Hepatocyte (in vitro differentiated cells): ENCODE measurements at regions not wholly inside any gene's neighbourhood (a gene's known extent, or its start where the extent isn't known, plus 50 kb on each side); places are given as distances from the start of the nearest gene placed in this dataset.

Experiments used
- DNase-seq: peaks from one replicate; pipeline ENCODE4 v3.0.0-alpha.2; 2016; ENCODE audit warnings: low spot score
- H2AFZ ChIP-seq: fragments of 200-600 bp; sonication (generic); 2 replicates; pipeline ENCODE4 v1.6.0; 2016; ENCODE audit warnings: antibody characterized with exemption, mild to moderate bottlenecking
- H3K27ac ChIP-seq: fragments of 200-600 bp; sonication (generic); 2 replicates; pipeline ENCODE4 v1.5.1; 2016; ENCODE audit warnings: mild to moderate bottlenecking
- H3K27me3 ChIP-seq: fragments of 200-600 bp; sonication (generic); 2 replicates; pipeline ENCODE4 v1.6.1; 2016
- H3K36me3 ChIP-seq: fragments of 200-600 bp; sonication (generic); replicated peaks from 2 replicates; pipeline ENCODE4 v1.5.1; 2016; ENCODE audit warnings: low read depth; ENCODE audit not compliant: insufficient read depth
- H3K4me1 ChIP-seq: fragments of 200-600 bp; sonication (generic); 2 replicates; pipeline ENCODE4 v1.5.1; 2016; ENCODE audit warnings: mild to moderate bottlenecking, moderate library complexity; ENCODE audit not compliant: insufficient read depth
- H3K4me2 ChIP-seq: fragments of 200-600 bp; sonication (generic); 2 replicates; pipeline ENCODE4 v1.6.0; 2016
- H3K4me3 ChIP-seq: fragments of 200-600 bp; sonication (generic); 2 replicates; pipeline ENCODE4 v1.5.1; 2016; ENCODE audit warnings: mild to moderate bottlenecking
- H3K79me2 ChIP-seq: fragments of 200-600 bp; sonication (generic); 2 replicates; pipeline ENCODE4 v1.6.0; 2017; ENCODE audit warnings: mild to moderate bottlenecking
- H3K9me2 ChIP-seq: fragments of 200-600 bp; sonication (generic); replicated peaks from 2 replicates; pipeline ENCODE4 v1.6.0; 2017; ENCODE audit warnings: mild to moderate bottlenecking; ENCODE audit not compliant: insufficient read depth
- H3K9me3 ChIP-seq: fragments of 200-600 bp; sonication (generic); 2 replicates; pipeline ENCODE4 v1.5.1; 2016; ENCODE audit warnings: low read depth, mild to moderate bottlenecking
- H4K20me1 ChIP-seq: fragments of 200-600 bp; sonication (generic); 2 replicates; pipeline ENCODE4 v1.6.0; 2016; ENCODE audit warnings: mild to moderate bottlenecking; ENCODE audit not compliant: insufficient read depth, poor library complexity, severe bottlenecking
- EZH2 ChIP-seq: fragments of 200-600 bp; sonication (generic); IDR thresholded peaks from 2 replicates; pipeline ENCODE4 v1.6.1; 2016; ENCODE audit warnings: antibody characterized with exemption, mild to moderate bottlenecking, borderline replicate concordance
- EZH2phosphoT487 ChIP-seq: fragments of 200-600 bp; sonication (generic); IDR thresholded peaks from one replicate; pipeline ENCODE4 v1.6.1; 2018; ENCODE audit warnings: antibody characterized with exemption, mild to moderate bottlenecking, low read depth, moderate library complexity; ENCODE audit not compliant: unreplicated experiment, severe bottlenecking
- WGBS: methylation state at CpG from one replicate; pipeline ENCODE4 v1.1.6; 2016; ENCODE audit warnings: low lambda C conversion rate; ENCODE audit errors: missing lambda C conversion rate; 5-methylcytosine and 5-hydroxymethylcytosine counted together
- TF ChIP-seq, protein P1 (sequence below): fragments of 200-600 bp; sonication (generic); IDR thresholded peaks from 2 replicates; pipeline ENCODE4 v1.5.1; 2016; ENCODE audit warnings: antibody characterized with exemption, mild to moderate bottlenecking; ENCODE audit not compliant: poor library complexity

DNA sequence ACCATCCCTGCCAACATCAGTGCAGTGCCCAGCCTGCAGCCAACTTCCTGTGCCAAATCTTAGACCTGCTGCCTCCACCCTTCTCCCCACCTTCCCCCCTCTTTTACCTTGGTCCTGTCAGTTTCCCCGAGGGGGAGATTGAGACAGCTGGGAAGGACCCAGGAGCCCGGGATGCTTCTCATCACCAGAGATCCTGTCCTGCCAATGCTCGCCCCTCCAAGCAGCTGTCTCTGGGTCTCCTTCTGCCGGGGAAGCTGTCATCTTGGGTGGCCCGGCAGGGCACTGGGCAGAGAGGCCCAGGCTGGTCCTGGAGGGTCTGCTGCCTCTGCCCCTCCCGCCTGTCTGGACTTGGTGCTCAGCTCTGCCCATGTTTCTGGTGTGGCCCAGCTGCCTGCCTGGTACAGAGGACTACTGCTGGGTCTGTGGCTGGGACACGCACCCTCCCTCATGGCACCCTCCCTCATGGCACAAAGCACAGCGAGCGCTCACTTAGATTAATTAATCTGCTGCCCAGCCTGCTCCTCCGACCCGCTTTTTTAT, 60.4 kb upstream of the THY1 start:
- 89% methylated on average over 11 of the region's 11 CpGs for WGBS
- TF ChIP-seq EZH2phosphoT487 (no peak), EZH2 (no peak)
- TF ChIP-seq, protein P1, sequence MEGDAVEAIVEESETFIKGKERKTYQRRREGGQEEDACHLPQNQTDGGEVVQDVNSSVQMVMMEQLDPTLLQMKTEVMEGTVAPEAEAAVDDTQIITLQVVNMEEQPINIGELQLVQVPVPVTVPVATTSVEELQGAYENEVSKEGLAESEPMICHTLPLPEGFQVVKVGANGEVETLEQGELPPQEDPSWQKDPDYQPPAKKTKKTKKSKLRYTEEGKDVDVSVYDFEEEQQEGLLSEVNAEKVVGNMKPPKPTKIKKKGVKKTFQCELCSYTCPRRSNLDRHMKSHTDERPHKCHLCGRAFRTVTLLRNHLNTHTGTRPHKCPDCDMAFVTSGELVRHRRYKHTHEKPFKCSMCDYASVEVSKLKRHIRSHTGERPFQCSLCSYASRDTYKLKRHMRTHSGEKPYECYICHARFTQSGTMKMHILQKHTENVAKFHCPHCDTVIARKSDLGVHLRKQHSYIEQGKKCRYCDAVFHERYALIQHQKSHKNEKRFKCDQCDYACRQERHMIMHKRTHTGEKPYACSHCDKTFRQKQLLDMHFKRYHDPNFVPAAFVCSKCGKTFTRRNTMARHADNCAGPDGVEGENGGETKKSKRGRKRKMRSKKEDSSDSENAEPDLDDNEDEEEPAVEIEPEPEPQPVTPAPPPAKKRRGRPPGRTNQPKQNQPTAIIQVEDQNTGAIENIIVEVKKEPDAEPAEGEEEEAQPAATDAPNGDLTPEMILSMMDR = no peak
- Histone ChIP-seq H3K79me2 (no peaks in the 10 kb centered on the region), H3K4me2 (no peak overlapping the region), H3K4me1 (peaks cover 6% of the 10 kb centered on the region), H3K9me2 (no peaks in the 10 kb centered on the region), H4K20me1 (no peaks in the 10 kb centered on the region), H3K9me3 (no peaks in the 10 kb centered on the region), H3K27me3 (no peaks in the 10 kb centered on the region), H3K36me3 (no peaks in the 10 kb centered on the region), H3K27ac (no peak overlapping the region), H2AFZ (no peak overlapping the region), H3K4me3 (no peak overlapping the region)
- DNase-seq = no peak

DNA sequence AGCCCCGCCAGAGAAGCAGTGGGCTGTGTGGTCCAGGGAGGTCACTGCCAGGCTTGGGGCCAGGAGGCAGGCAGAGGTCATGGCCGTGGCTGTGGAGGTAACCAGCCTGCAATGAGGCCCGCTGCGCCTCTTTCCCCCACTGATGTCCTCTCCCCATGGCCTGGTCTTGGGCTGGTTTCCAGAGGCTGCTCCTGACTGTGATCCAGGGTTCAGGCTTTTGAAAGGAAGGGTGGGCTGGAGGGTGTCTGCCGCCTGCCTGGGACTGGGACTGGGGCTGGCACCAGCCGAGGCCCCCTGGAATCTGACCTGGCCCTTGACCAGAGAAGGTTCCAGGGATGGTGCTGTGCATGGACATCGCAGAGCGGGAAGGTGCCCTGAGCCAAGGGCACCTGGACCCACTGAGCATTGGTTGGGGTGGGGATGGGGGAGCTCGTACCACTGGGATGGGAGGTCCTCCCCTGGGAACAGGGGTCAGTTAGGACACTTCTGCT, 59.6 kb upstream of the THY1 start:
- Histone ChIP-seq H3K9me2 (no peaks in the 10 kb centered on the region), H3K4me2 (no peak overlapping the region), H2AFZ (no peak overlapping the region), H3K4me3 (no peak overlapping the region), H3K27me3 (no peaks in the 10 kb centered on the region), H4K20me1 (no peaks in the 10 kb centered on the region), H3K36me3 (no peaks in the 10 kb centered on the region), H3K4me1 (peaks cover 6% of the 10 kb centered on the region), H3K79me2 (no peaks in the 10 kb centered on the region), H3K9me3 (no peaks in the 10 kb centered on the region), H3K27ac (no peak overlapping the region)
- TF ChIP-seq EZH2 (no peak), EZH2phosphoT487 (no peak)
- TF ChIP-seq, protein P1 = no peak
- WGBS = 91% methylated on average over 9 of the region's 9 CpGs
- DNase-seq = no peak

DNA sequence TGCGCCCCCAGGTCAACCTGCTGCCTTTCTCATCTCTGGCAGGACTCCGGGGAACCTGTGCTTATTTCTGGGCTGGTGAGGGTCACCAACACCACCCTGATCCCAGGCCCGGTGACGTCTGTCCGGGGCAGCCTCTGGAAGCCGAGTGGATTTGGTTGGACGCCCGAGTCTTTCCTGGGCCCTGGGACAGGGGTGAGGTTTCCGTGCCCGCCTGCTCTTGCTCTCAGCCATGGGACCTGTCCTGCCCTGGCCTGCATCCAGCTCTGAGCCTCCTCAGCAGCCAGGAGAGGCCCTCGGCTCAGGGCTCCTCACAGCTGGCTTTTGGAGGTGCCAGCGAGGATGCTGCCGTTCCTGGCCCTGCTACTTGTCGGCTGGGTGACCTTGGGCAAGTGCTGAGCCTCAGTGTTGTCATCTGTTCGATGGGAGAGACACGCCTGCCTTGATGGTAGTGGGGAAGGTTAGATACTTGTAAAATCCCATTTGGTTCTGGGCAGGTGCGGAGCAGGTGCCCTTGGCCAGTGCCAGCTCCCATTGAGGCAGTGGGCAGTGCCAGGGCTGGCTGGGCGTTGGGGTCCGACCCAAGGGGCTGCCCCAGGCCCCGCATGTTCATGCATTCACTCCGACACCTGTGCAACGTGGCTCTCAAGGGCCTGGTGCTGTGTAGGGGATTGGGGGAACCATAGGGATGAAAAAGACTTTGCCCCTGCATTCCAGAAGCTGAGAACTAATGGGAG, 58.9 kb upstream of the THY1 start:
- H3K4me2 ChIP-seq = peak overlapping the region; percentile 53
- H3K4me1 ChIP-seq = peaks cover 6% of the 10 kb centered on the region
- no peak overlapping the region for H3K27ac ChIP-seq
- no peaks in the 10 kb centered on the region for H3K9me3 ChIP-seq
- H3K27me3 ChIP-seq = no peaks in the 10 kb centered on the region
- H4K20me1 ChIP-seq = no peaks in the 10 kb centered on the region
- H3K4me3 ChIP-seq = no peak overlapping the region
- no peaks in the 10 kb centered on the region for H3K36me3 ChIP-seq
- TF ChIP-seq EZH2 (no peak), EZH2phosphoT487 (no peak)
- TF ChIP-seq, protein P1 = no peak
- WGBS = 70% methylated on average over 22 of the region's 22 CpGs
- no peak overlapping the region for H2AFZ ChIP-seq
- H3K79me2 ChIP-seq = no peaks in the 10 kb centered on the region
- H3K9me2 ChIP-seq = no peaks in the 10 kb centered on the region
- DNase-seq = no peak
